ENCODE measurements at regions not wholly inside any gene's neighbourhood (a gene's known extent, or its start where the extent isn't known, plus 50 kb on each side); places are given as distances from the start of the nearest gene placed in this dataset.

- no peak for TF ChIP-seq CTCF (IDR thresholded peaks at IDR 0.05)
- TF ChIP-seq POLR2A (IDR thresholded peaks at IDR 0.05), result no peak
Observed at GRCh38 chr11:93967258-93967657, 53.9 kb upstream of the HEPHL1 start.

Measured in heart left ventricle (tissue), 13 donors.